Stimulated activated CD8-positive, alpha-beta memory T cell treated with anti-CD3 and anti-CD28 coated beads, Interleukin-7, amount 100 ng/mL, for 1 hour (primary cell): ENCODE measurements at regions not wholly inside any gene's neighbourhood (a gene's known extent, or its start where the extent isn't known, plus 50 kb on each side); places are given as distances from the start of the nearest gene placed in this dataset.

Experiments
- DNase-seq, 2 donors: peaks; one replicate each; pipeline ENCODE4 v3.0.0-alpha.2; 2020; ENCODE audit warnings: low read depth in 2 of 2

DNA sequence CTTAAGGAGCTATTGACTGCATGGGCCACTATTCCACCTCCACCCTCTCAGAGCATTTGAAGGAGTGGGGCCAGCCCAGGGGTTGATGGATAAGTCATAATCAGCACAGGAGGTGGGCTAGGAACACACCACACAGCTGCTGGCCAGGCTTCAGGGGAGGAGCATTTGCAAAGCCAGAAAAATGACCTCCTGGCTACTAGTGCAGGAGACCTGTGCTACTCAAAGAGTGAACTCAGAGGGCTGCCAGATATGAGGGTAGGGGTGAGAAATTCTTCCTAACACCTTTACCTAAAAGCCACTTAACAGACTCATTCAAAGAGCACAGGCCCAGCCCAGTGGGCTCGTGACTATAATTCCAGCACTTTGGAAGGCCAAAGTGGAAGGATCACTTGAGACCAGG, 210.8 kb downstream of the TBXT start:
- DNase-seq, result no peak

DNA sequence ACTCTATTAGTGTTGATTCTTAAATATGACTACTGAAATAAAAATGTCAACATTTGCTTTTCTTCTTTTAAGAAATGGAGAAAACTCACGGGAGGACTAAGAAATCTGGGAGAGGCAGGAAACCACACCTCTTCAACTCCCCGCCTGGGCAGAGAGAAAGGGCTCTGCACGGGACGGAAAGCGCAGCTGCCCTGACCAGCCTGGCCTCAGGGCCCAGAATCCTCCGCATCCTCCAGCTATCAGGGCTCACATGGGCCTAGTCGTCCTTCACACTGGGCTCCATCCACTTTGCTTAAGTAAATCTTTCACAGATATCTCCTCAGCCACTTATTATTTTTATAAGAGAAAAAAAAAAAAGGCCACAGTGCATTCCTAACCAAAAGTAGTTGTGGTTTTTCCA, 215.1 kb downstream of the TBXT start:
- no peak for DNase-seq

DNA sequence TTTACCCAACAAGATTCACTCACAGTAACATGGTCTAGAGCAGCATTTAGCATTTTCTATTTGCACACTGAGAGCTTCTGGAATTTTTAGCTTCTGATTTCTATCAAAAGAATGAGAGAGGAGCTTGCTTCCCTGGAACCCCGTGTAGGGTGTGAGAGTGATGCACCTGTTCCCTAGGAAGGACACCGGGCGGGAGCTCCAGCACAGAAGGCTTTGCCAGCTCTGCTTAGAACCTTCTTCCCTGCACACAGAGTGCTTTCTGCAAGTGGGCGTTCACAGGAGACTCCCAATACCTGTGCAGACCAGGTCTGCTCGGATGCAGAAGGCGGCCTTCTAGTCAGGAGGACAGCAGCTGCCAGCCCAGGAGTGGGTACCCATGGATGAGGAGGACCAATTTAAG, 217.3 kb downstream of the TBXT start:
- DNase-seq, result no peak

GRCh38 chr6:165949324-165949723, 218.3 kb downstream of the TBXT start:
- DNase-seq, result no peak

- DNase-seq, result no peak
These were observed 223.6 kb downstream of the TBXT start for GRCh38 chr6:165944002-165944466.

DNA sequence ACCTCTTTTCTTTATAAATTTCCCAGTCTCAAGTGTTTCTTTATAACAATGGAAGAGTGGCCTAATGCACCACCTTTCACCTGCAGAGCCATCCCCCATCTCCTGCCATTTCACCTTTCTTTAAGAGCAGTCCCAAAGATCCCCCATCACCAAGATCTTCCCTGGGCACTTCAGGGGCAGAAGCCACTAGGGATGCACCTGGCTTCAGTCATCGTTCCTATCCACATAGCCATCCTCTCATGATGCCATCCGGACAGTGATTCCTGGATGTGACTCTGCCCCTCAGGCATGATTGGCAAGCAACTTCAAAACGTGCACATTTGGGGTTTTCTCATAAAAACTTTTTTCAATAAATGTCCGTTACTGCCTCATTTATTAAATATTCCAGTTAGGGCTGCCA, 225.9 kb downstream of the TBXT start:
- no peak for DNase-seq

DNA sequence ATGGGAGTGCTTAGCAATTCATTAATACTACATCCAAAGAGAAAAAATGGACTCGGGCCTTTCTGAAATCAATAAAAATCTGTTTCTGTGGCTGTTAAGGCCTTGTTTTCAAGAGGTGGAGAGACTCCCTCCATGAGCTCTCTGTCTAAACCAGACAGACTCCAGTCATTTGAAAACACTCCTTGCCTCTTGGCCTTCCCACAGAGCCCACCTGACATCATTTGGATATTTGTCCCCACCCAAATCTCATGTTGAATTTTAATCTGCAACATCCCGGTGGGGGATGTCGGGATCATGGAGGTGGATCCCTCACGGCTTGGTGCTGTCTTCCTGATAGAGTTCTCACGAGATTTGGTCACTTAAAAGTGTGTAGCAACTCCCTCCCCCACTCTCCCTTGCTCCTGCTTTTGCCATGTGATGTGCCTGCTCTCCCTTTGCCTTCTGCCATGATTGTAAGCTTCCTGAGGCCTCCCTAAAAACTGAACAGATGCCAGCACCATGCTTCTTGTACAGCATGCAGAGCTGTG, 226.3 kb downstream of the TBXT start:
- no peak for DNase-seq

GRCh38 chr6:165940366-165940765, 227.3 kb downstream of the TBXT start:
- DNase-seq, result no peak

DNA sequence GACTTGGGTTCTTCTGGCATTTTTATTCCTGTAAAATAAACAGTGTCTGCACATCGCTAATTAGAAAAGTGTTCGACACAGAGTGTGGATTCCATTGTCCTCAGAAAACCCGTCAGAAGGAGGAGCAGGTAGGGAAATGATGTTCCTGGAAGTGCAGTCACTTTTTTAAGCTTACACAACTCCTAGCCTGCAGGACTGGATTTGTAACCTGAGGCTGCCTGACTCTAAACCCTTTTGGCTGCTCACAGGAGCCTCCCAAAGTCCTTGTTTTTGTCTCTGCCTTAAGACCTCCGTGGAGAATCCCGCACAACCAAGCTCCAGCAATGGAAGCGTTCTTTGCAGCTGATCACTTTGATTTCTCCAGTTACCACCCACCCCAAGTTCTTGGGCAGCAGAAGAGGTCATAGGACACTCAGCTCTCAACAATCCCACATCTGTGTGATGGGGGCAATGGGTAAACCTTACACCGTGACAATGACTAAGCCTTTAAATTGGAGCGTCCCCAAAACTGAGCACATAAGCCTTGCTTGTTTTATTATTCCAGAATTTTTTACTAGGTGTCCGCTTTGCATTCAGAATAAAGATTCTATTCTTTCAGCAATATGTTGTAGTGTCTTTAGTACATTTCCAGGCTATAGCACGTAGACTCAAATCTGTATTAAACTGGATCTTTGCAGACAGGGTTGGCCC, 227.9 kb downstream of the TBXT start:
- no peak for DNase-seq

DNA sequence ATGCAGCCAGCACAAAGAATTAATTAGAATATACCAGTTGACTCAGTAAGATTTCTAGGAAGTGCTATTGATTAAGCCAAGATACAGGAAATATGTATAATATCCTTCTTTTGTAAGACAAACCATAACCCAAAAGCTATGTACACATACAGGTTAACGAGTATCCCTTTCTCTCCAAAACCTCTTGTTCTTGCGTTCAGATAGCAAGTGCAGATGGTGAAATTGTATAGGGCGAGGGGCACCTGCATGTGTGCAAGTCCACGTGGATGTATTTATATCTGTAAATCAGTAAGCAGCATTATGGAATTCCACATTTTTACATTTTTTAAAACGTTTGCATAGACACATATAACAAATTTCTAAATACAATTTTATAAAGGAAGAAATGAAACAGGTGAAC, 228.6 kb downstream of the TBXT start:
- DNase-seq, result no peak

DNA sequence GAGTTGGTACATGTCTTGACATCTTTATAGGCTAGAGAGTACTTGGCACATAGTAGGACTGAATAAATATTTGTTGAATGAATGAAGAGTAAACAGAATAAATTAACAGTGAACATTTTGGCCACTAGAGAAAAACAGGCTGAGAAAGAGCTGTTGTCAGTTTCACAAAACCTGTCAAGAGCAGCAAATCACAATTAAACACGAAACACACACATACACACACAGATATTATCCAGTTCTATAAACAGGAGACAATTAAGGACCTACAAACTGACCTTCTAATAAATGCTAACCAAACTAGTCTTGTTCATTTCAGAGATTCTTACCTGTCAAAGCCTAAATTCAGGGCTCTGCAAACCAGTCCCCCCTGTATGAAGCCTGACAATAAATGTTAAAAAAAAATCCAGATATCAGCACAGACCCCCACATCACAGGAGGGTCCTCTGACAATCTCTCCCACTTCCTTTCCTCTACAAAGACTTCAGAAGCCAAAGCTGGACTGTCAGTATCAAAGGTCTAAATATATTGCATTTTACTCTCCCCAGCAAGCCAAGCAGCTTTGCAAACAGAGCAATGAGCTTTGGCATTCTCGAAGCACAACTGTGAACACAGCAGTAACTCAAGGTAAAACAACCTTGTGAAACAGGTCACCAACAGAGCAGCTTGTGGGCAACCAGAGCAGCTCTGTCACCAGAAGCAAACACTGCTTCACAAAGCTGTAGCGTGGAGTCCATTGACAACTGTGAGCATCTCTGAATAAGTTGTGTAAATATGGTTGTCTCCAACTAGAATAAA, 229.9 kb downstream of the TBXT start:
- no peak for DNase-seq

DNA sequence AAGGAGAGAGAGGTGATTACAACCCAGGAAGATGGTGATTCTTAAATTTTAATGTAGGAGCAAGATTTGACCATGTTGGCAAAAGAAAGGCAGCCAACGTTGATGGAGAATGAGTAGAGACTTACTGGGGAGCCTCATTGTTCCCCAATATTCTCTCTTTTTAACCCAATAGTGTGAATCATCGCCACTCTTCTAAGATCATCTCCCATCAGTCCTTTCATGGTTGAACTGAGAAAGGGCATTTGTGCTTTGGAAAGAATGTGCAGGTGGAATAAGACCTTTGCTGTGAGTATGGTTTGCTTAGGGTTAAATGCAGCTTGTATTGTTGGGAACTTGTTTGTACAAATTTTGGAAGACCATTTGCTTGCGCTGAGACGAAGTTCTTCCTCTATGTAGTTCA, 231.0 kb downstream of the TBXT start:
- no peak for DNase-seq

GRCh38 chr6:165936096-165936495, 231.6 kb downstream of the TBXT start:
- no peak for DNase-seq

GRCh38 chr6:165931675-165932074, 236.0 kb downstream of the TBXT start:
- no peak for DNase-seq

- no peak for DNase-seq
These were observed 236.9 kb downstream of the TBXT start for GRCh38 chr6:165930668-165931214.

GRCh38 chr6:165929607-165930006, 238.0 kb downstream of the TBXT start:
- no peak for DNase-seq

DNA sequence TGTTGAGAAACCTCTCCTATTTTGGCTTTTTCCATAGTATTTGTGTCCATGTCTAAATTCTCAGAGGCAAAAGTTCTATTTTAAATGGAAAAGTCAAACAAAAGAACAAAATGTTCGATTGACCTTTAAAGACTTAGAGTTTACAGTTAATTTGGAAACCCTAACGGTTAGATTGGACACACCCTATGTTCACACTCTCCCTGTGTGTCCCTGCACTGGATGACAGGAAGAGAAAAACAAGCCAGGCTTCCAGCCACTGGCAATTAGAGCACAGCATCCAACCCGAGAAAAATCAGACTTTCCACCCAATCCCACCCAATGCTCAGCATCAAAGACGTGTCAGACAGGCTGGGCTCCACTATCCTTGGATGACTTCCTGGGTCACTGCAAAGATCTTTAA, 241.3 kb downstream of the TBXT start:
- DNase-seq, result no peak

DNA sequence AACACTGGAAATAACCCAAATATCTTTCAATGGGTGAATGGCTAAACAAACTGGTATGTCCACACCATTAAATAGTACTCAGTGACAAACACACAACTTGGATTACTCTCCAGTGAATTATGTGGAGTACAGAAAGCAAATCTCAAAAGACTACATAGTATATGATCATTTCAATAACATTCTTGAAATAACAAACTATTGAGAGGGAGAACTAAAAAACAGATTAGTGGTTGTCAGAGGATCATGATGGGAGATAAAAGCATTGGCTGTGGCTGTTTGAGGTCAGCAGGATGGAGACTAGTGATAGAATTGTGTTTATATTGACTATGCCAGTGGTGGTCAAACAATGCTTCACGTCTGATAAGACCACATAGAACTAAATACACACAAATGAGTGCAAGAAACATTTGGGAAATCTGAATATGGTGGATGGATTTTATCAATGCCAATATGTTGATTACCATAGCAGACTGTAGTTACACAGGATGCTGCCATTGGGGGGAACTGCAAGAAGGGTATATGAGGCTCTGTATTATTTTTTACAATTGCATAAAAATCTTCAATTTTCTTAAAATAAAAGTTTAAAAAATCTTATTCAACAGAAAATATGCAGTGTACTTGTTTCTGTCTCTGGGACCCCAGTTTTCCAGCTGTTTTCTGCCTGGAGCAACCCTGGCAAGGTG, 242.0 kb downstream of the TBXT start:
- DNase-seq, result no peak

DNA sequence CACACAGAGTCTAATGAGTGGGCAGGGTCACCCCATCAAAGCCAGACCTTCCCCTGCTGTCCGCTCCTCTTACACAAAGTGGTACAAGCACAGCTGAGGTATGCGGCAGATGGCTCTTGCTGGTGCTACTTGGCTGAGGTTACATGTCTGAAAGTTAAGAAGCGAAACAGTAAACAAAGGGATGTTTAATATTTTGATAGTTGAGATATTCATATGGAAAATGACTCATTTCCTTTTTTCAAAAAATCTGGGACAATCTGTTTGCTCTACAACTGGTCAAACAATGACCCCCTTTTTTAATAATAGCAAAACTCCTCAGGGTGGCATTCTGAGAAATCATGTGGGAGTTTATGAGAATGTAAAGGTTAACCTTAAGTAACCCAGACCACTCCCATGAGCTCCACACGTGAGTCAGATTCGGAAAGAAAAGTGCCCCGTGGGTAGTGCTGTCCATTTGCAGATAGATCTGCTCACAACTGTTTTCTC, 245.3 kb downstream of the TBXT start:
- no peak for DNase-seq

DNA sequence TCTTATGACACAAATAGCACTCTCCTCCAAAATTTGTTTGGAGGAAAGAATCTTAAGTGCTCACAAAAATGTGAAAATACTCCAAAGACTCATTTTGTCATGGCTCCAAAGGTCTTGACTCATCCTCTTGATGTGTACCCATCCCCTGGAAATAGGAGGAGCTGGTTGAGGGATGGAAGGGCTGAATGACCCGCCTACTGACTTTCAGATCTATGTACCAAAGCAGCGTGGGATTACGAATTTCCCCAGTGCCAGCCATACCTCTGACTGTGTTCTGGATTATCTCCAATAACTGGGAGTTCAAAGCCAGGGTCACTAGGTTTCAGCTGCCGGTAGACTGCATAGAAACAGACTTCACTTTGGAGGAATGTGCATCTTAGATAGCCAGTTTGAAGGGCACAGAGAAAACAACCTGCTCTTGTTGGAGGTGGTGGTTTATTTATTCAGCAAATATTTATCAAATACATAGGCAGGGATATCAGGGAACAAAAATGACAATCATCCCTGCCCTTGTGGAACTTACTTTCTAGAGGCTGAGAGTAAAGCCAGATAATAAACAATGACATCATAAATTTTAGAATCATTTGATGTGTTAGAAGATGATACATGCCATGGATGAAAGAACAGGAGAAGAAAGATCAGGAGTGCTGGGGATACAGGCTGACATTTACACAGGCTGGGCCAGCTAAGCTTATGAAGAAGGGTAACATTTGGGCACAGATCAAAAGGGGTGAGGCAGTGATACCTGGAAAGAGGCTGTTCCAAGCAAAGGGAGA, 246.6 kb downstream of the TBXT start:
- DNase-seq, result no peak

DNA sequence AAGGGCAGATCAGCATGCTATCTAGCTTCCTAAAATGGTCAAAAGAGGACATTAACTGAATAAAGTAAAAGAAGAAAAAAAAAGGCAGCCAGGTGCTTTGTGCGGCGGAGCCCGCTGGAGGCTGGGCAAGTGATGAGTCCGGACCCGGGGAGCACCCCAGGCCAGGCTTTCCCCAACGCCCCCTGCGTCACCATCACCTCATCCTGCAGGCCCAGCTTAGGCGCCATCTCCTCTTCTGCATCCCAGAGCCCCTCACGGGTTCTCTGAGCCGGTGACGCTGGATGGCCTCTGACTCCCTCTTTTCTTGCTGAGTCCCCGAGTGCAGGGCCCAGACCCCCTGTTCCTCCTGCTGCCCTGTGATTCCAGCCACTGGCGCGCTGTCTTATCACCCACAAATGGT, 250.1 kb downstream of the TBXT start:
- no peak for DNase-seq
